Endothelial cell of umbilical vein (primary cell): ENCODE measurements at regions not wholly inside any gene's neighbourhood (a gene's known extent, or its start where the extent isn't known, plus 50 kb on each side); places are given as distances from the start of the nearest gene placed in this dataset.

Experiments
- BruUV-seq: library from RNA; stranded (reverse); fragments of 400-500 nt; replicated peaks from 2 replicates; lab custom pipeline; 2021; lab: Mats Ljungman, UMichigan
- CTCF ChIA-PET: fragments of 300-600, 350-600 bp; sonication (Branson Sonifier 250); formaldehyde crosslinking; loops from one replicate; lab custom pipeline; 2021; ENCODE audit warnings: antibody characterized with exemption, inconsistent platforms; lab: Charles Lee
- POLR2A ChIA-PET: fragments of 300-600, 350-600 bp; sonication (Branson Sonifier 250); formaldehyde crosslinking; loops from one replicate; lab custom pipeline; 2021; ENCODE audit warnings: antibody characterized with exemption, inconsistent platforms; lab: Charles Lee
- DNase-seq: peaks from one replicate; pipeline ENCODE4 v3.0.0-alpha.2; 2011; ENCODE audit warnings: low read depth, low spot score
- FAIRE-seq: peaks from 2 replicates; lab custom pipeline; 2011; peaks lifted over from hg19 to GRCh38; lab: Jason Lieb, UNC
- H2AFZ ChIP-seq: 2 replicates; pipeline ENCODE4 v1.6.0; 2012; ENCODE audit warnings: low read depth, low read length, control low read depth, inconsistent platforms
- H3K27ac ChIP-seq: 2 replicates; pipeline ENCODE4 v1.5.1; 2011; ENCODE audit warnings: low read depth, mild to moderate bottlenecking, control low read depth, low read length, moderate library complexity; ENCODE audit not compliant: insufficient read depth
- H3K27me3 ChIP-seq, 2 experiments: 2 replicates each; pipeline versions ENCODE4 v1.6.0 to v1.6.1; 2011; ENCODE audit warnings: low read length in 2 of 2, mixed read lengths in 1 of 2; ENCODE audit not compliant: control insufficient read depth in 2 of 2, insufficient read depth in 2 of 2
- H3K36me3 ChIP-seq, 2 experiments: 2 replicates in 1 of 2; 3 replicates in 1 of 2; pipeline ENCODE4 v1.5.1; 2011; ENCODE audit warnings: low read length in 2 of 2, mild to moderate bottlenecking in 1 of 2, moderate library complexity in 1 of 2; ENCODE audit not compliant: control insufficient read depth in 2 of 2, insufficient read depth in 2 of 2; ENCODE audit errors: extremely low read depth in 1 of 2
- H3K4me1 ChIP-seq: 3 replicates; pipeline ENCODE4 v1.5.1; 2011; ENCODE audit warnings: mild to moderate bottlenecking, low read length; ENCODE audit not compliant: control insufficient read depth, insufficient read depth; ENCODE audit errors: extremely low read depth
- H3K4me2 ChIP-seq: 2 replicates; pipeline ENCODE4 v1.6.1; 2011; ENCODE audit warnings: low read length, control low read depth, mixed read lengths; ENCODE audit not compliant: insufficient read depth
- H3K4me3 ChIP-seq, 3 experiments: fragments of 200-600 bp in 1 of 3; sonication (generic), shearing (Covaris generic) in 1 of 3; replicated peaks in 1 of 3; 2 replicates each; pipeline ENCODE4 v1.5.1; 2011 to 2016; ENCODE audit warnings: control low read depth in 3 of 3, low read length in 3 of 3, mild to moderate bottlenecking in 2 of 3, inconsistent platforms in 1 of 3, low read depth in 1 of 3, moderate library complexity in 1 of 3; ENCODE audit not compliant: insufficient read depth in 1 of 3
- H3K79me2 ChIP-seq: 2 replicates; pipeline ENCODE4 v1.6.0; 2012; ENCODE audit warnings: low read length, inconsistent platforms; ENCODE audit not compliant: control insufficient read depth, insufficient read depth
- H3K9ac ChIP-seq: replicated peaks from 2 replicates; pipeline ENCODE3; 2011; ENCODE audit warnings: low read length, control low read depth; ENCODE audit not compliant: insufficient read depth; ENCODE audit errors: extremely low read depth
- H3K9me1 ChIP-seq: replicated peaks from 3 replicates; pipeline ENCODE4 v1.6.0; 2011; ENCODE audit warnings: mild to moderate bottlenecking, low read length; ENCODE audit not compliant: control insufficient read depth, insufficient read depth; ENCODE audit errors: extremely low read depth
- H3K9me3 ChIP-seq: replicated peaks from 2 replicates; pipeline ENCODE4 v1.5.1; 2012; ENCODE audit warnings: low read length, inconsistent platforms; ENCODE audit not compliant: control insufficient read depth, insufficient read depth
- H4K20me1 ChIP-seq: replicated peaks from 2 replicates; pipeline ENCODE3; 2011; ENCODE audit warnings: mild to moderate bottlenecking, low read length; ENCODE audit not compliant: control insufficient read depth, insufficient read depth; ENCODE audit errors: extremely low read depth
- GATA2 ChIP-seq: IDR thresholded peaks from 2 replicates; pipeline ENCODE4 v1.7.0; 2011; ENCODE audit warnings: low read depth, mild to moderate bottlenecking, moderate library complexity, mixed read lengths, low read length; ENCODE audit not compliant: insufficient read length, insufficient read depth
- POLR2A ChIP-seq: IDR thresholded peaks from 2 replicates; pipeline ENCODE4 v1.6.1; 2012; ENCODE audit warnings: low read depth, mild to moderate bottlenecking, control low read depth, low read length
- POLR2AphosphoS5 ChIP-seq: IDR thresholded peaks from 2 replicates; pipeline ENCODE4 v1.6.1; 2012; ENCODE audit warnings: low read depth, mild to moderate bottlenecking, control low read depth, low read length, moderate library complexity; ENCODE audit not compliant: insufficient read depth
- dilution Hi-C: fragments of 300-500 bp; cut with MboI; formaldehyde crosslinking; loops from one replicate; pipeline ENCODE4 v1.15.0; 2019; ENCODE audit warnings: low sequenced_read_pairs; ENCODE audit not compliant: extremely low pct_ligation_motif_present
- intact Hi-C: fragments of 100-400 bp; cut with micrococcal nuclease; formaldehyde crosslinking; loops from one replicate; pipeline ENCODE4 v1.10.0; 2022
- TF ChIP-seq, protein P1 (sequence below), 2 donors: IDR thresholded peaks; 1 replicate in 1 of 2; 2 replicates in 1 of 2; pipeline ENCODE4 v1.5.1; 2011; ENCODE audit warnings: low read length in 2 of 2, mild to moderate bottlenecking in 2 of 2, moderate library complexity in 2 of 2, control low read depth in 1 of 2, inconsistent platforms in 1 of 2, low read depth in 1 of 2; ENCODE audit not compliant: insufficient read depth in 1 of 2; ENCODE audit errors: extremely low read depth in 1 of 2

- H4K20me1 ChIP-seq: no peaks in the 10 kb centered on the region
- H3K4me3 ChIP-seq: no peak overlapping the region
- H2AFZ ChIP-seq: no peak overlapping the region
- no peak overlapping the region for H3K27ac ChIP-seq
- TF ChIP-seq POLR2AphosphoS5: no peak
- TF ChIP-seq, protein P1, sequence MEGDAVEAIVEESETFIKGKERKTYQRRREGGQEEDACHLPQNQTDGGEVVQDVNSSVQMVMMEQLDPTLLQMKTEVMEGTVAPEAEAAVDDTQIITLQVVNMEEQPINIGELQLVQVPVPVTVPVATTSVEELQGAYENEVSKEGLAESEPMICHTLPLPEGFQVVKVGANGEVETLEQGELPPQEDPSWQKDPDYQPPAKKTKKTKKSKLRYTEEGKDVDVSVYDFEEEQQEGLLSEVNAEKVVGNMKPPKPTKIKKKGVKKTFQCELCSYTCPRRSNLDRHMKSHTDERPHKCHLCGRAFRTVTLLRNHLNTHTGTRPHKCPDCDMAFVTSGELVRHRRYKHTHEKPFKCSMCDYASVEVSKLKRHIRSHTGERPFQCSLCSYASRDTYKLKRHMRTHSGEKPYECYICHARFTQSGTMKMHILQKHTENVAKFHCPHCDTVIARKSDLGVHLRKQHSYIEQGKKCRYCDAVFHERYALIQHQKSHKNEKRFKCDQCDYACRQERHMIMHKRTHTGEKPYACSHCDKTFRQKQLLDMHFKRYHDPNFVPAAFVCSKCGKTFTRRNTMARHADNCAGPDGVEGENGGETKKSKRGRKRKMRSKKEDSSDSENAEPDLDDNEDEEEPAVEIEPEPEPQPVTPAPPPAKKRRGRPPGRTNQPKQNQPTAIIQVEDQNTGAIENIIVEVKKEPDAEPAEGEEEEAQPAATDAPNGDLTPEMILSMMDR (IDR thresholded peaks at IDR 0.05; ENCODE audit: extremely low read depth in 1 of 2, insufficient read depth in 1 of 2, low read depth in 1 of 2, low read length in 2 of 2): no peak
- no peak for TF ChIP-seq POLR2A
- no peak for TF ChIP-seq GATA2
- DNase-seq (no peak), FAIRE-seq (no peak)
- dilution Hi-C loops: no loop called here
- H3K9ac ChIP-seq: no peak overlapping the region
- ChIA-PET CTCF (interaction anchor here (0.9 to 3.9 kb wide), 30 partner anchors 8 to 797 kb away, joined by 3 to 116 read pairs (median 6); partner anchors contain the start of gene LINGO1), POLR2A (no interaction called here)
- no peak overlapping the region for H3K4me2 ChIP-seq
- intact Hi-C loops: loop anchor here (1.0 to 5.0 kb wide), 3 partner anchors 163 to 800 kb away; no protein-coding TSS in a partner anchor
- H3K79me2 ChIP-seq: no peaks in the 10 kb centered on the region
- no peaks in the 10 kb centered on the region for H3K9me1 ChIP-seq
- H3K27me3 ChIP-seq: peaks cover 37 to 41% of the 10 kb centered on the region in 2 experiments
- no peaks in the 10 kb centered on the region for H3K36me3 ChIP-seq
- BruUV-seq: no TSS peak
- no peaks in the 10 kb centered on the region for H3K9me3 ChIP-seq
- H3K4me1 ChIP-seq: no peaks in the 10 kb centered on the region
Observed at GRCh38 chr15:77821959-77822256, 189.2 kb upstream of the LINGO1 start.

DNA sequence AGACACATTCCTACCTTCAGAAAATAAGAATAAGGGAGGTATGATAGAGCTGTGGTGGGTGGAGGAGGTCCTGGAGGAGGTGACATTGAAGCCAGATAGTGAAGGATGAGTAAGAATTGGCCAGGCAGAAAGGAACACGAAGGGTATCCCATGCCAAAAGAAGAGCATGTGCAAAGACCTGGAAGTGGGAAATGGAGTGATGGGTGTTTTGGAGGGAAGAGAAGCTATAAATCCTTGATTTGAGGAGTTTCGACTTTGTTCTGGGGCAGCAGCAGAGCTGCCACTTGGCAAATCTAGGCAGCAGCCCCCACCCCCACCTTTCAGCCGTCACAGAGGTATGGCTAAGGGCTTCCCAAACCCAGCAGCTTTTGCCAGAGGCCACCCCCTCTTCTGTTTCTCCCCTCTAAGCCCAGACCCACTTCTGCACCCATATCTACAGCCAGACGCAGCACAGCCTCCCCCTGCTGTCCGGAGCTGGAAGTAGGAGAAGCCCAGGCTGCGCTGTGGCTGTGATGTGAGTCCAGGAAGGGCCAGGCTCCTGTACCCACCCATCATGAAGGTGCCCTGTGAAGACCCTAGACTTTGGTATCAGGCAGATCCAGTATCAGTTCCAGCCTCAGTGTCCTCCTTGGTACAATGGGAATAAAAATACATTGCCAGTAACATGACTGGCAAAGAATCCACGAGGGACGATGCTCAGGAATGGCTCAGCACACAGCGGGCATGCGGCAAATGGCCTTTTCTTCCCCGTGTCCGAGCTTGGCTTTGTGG, 188.7 kb upstream of the LINGO1 start:
- FAIRE-seq (peak; percentile 76), DNase-seq (peak; percentile 55)
- H2AFZ ChIP-seq: no peak overlapping the region
- dilution Hi-C loops (no loop called here), intact Hi-C loops (loop anchor here (1.0 to 5.0 kb wide), 3 partner anchors 162 to 799 kb away; no protein-coding TSS in a partner anchor)
- POLR2A ChIA-PET: no interaction called here
- BruUV-seq: no TSS peak
- no peaks in the 10 kb centered on the region for H3K4me1 ChIP-seq
- TF ChIP-seq, protein P1 (IDR thresholded peaks at IDR 0.05; ENCODE audit: extremely low read depth in 1 of 2, insufficient read depth in 1 of 2, low read depth in 1 of 2, low read length in 2 of 2): peak; percentile 59 to 88
- TF ChIP-seq POLR2A: no peak
- H3K4me2 ChIP-seq: no peak overlapping the region
- no peak overlapping the region for H3K27ac ChIP-seq
- H4K20me1 ChIP-seq: no peaks in the 10 kb centered on the region
- no peaks in the 10 kb centered on the region for H3K9me3 ChIP-seq
- peaks cover 37 to 42% of the 10 kb centered on the region in 2 experiments for H3K27me3 ChIP-seq
- H3K4me3 ChIP-seq: no peak overlapping the region
- H3K9ac ChIP-seq: no peak overlapping the region
- H3K36me3 ChIP-seq: no peaks in the 10 kb centered on the region
- no peaks in the 10 kb centered on the region for H3K79me2 ChIP-seq
- CTCF ChIA-PET: interaction anchor here (0.6 to 3.9 kb wide), 37 partner anchors 8 to 880 kb away, joined by 3 to 116 read pairs (median 5); partner anchors contain the start of gene LINGO1
- H3K9me1 ChIP-seq: no peaks in the 10 kb centered on the region
